HL-60 (cell line): ENCODE measurements at regions not wholly inside any gene's neighbourhood (a gene's known extent, or its start where the extent isn't known, plus 50 kb on each side); places are given as distances from the start of the nearest gene placed in this dataset.

Source experiments
- DNase-seq, 2 experiments: peaks; one replicate each; pipeline ENCODE4 v3.0.0-alpha.2; 2010 to 2020; ENCODE audit warnings: low read depth in 1 of 2, low spot score in 1 of 2
- H3K27ac ChIP-seq: fragments of 250-450 bp; sonication (Bioruptor Pico); replicated peaks from 2 replicates; pipeline ENCODE4 v1.5.1; 2020; ENCODE audit warnings: mild to moderate bottlenecking, moderate library complexity
- H3K27me3 ChIP-seq: fragments of 250-450 bp; sonication (Bioruptor Pico); 2 replicates; pipeline ENCODE4 v1.5.1; 2021; ENCODE audit warnings: mild to moderate bottlenecking, moderate library complexity; ENCODE audit not compliant: insufficient read depth, poor library complexity, severe bottlenecking
- H3K4me3 ChIP-seq: replicated peaks from 2 replicates; pipeline ENCODE4 v1.5.1; 2011; ENCODE audit warnings: mild to moderate bottlenecking, control low read depth, low read length; ENCODE audit not compliant: insufficient read depth
- GABPA ChIP-seq: IDR thresholded peaks from 2 replicates; pipeline ENCODE4 v1.6.1; 2012; ENCODE audit warnings: low read depth
- POLR2AphosphoS5 ChIP-seq: IDR thresholded peaks from 2 replicates; pipeline ENCODE4 v1.6.1; 2012; ENCODE audit warnings: low read depth
- SPI1 ChIP-seq: IDR thresholded peaks from 2 replicates; pipeline ENCODE4 v1.6.1; 2012; ENCODE audit warnings: low read depth, mild to moderate bottlenecking, borderline replicate concordance
- TF ChIP-seq, protein P1 (sequence below): IDR thresholded peaks from 2 replicates; pipeline ENCODE4 v1.6.1; 2012; ENCODE audit warnings: low read depth; ENCODE audit not compliant: insufficient replicate concordance
- TF ChIP-seq, protein P2 (sequence below): IDR thresholded peaks from one replicate; pipeline ENCODE4 v1.5.1; 2011; ENCODE audit warnings: low read length, control low read depth, inconsistent platforms; ENCODE audit not compliant: insufficient read depth

DNA sequence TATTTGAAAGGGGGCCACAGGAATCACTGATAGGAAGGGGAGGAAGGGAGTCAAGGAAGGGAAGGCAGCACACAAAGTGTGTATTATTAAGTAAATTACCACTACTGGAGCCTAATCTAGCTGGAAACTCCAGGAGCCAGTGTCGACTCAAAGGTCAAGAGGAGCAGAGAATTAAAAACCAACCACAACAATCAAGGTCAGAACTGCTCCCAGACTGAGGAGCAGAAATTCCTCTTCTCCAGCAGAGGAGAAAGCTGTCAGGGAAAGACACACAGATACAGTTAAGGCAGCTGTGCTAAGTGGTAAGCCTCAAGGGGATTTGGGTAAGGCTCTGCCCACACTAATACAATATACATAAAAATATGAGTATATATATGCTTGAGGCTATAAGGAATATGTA, 87.5 kb upstream of the PTPN13 start:
- TF ChIP-seq, protein P1, sequence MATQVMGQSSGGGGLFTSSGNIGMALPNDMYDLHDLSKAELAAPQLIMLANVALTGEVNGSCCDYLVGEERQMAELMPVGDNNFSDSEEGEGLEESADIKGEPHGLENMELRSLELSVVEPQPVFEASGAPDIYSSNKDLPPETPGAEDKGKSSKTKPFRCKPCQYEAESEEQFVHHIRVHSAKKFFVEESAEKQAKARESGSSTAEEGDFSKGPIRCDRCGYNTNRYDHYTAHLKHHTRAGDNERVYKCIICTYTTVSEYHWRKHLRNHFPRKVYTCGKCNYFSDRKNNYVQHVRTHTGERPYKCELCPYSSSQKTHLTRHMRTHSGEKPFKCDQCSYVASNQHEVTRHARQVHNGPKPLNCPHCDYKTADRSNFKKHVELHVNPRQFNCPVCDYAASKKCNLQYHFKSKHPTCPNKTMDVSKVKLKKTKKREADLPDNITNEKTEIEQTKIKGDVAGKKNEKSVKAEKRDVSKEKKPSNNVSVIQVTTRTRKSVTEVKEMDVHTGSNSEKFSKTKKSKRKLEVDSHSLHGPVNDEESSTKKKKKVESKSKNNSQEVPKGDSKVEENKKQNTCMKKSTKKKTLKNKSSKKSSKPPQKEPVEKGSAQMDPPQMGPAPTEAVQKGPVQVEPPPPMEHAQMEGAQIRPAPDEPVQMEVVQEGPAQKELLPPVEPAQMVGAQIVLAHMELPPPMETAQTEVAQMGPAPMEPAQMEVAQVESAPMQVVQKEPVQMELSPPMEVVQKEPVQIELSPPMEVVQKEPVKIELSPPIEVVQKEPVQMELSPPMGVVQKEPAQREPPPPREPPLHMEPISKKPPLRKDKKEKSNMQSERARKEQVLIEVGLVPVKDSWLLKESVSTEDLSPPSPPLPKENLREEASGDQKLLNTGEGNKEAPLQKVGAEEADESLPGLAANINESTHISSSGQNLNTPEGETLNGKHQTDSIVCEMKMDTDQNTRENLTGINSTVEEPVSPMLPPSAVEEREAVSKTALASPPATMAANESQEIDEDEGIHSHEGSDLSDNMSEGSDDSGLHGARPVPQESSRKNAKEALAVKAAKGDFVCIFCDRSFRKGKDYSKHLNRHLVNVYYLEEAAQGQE: no peak
- TF ChIP-seq, protein P2, sequence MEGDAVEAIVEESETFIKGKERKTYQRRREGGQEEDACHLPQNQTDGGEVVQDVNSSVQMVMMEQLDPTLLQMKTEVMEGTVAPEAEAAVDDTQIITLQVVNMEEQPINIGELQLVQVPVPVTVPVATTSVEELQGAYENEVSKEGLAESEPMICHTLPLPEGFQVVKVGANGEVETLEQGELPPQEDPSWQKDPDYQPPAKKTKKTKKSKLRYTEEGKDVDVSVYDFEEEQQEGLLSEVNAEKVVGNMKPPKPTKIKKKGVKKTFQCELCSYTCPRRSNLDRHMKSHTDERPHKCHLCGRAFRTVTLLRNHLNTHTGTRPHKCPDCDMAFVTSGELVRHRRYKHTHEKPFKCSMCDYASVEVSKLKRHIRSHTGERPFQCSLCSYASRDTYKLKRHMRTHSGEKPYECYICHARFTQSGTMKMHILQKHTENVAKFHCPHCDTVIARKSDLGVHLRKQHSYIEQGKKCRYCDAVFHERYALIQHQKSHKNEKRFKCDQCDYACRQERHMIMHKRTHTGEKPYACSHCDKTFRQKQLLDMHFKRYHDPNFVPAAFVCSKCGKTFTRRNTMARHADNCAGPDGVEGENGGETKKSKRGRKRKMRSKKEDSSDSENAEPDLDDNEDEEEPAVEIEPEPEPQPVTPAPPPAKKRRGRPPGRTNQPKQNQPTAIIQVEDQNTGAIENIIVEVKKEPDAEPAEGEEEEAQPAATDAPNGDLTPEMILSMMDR: no peak
- no peak for TF ChIP-seq POLR2AphosphoS5
- no peak for TF ChIP-seq SPI1
- TF ChIP-seq GABPA: no peak
- H3K4me3 ChIP-seq: no peak overlapping the region
- H3K27me3 ChIP-seq: peaks cover 3% of the 10 kb centered on the region
- DNase-seq: no peak
- no peak overlapping the region for H3K27ac ChIP-seq

DNA sequence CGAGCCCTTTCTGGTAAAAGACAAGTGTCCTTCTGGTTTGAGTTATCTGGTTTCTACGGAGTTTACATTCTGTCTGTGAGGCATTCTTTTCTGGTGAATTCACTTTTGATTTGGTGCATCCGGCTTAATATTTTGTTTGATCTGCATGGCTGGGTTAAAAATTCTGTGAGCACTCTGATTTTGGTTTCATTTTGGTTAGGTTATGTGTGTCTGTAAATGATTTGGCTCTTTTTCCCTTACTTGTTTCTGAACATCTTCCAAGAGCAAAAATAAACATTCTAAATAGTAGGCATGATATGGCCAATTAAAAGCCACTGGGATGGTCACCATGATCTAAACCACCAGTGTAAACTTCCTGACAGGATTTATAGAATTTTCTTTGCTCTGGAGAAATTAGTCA, 85.7 kb upstream of the PTPN13 start:
- no peaks in the 10 kb centered on the region for H3K27me3 ChIP-seq
- no peak overlapping the region for H3K27ac ChIP-seq
- H3K4me3 ChIP-seq: no peak overlapping the region
- TF ChIP-seq, protein P1: no peak
- no peak for TF ChIP-seq SPI1
- no peak for TF ChIP-seq POLR2AphosphoS5
- TF ChIP-seq, protein P2: no peak
- TF ChIP-seq GABPA: no peak
- no peak for DNase-seq

DNA sequence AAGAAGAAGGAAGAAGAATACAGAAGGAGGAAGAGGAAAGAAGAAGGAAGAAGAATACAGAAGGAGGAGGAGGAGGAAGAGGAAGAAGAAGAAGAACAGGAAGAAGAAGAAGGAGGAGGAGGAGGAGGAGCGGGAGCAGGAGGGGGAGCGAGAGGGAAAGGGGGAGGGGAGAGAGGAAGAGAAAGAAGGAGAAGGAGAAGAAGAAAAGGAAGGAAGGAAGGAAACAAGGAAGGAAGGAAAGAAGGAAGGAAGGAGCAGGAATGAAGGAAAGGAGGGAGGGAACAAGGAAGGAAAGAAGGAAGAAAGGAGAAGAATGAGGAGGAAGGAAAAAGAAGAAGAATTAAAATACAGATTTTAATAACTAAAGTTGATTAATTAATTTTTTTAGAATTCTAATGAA, 82.5 kb upstream of the PTPN13 start:
- H3K4me3 ChIP-seq: no peak overlapping the region
- TF ChIP-seq, protein P2: no peak
- no peak for TF ChIP-seq POLR2AphosphoS5
- no peak for TF ChIP-seq GABPA
- no peak for TF ChIP-seq SPI1
- TF ChIP-seq, protein P1: no peak
- no peak overlapping the region for H3K27ac ChIP-seq
- no peaks in the 10 kb centered on the region for H3K27me3 ChIP-seq
- no peak for DNase-seq
